Tibial artery (tissue), 4 donors: ENCODE measurements at regions not wholly inside any gene's neighbourhood (a gene's known extent, or its start where the extent isn't known, plus 50 kb on each side); places are given as distances from the start of the nearest gene placed in this dataset.

Experiments used
- DNase-seq, 2 donors: peaks; one replicate each; pipeline ENCODE4 v3.0.0-alpha.2; 2019
- H3K27ac ChIP-seq, 2 donors: fragments of 200-600 bp; sonication (generic) in 1 of 2; 1 replicate in 1 of 2; 2 replicates in 1 of 2; pipeline ENCODE4 v1.5.1; 2018 to 2019; ENCODE audit warnings: mild to moderate bottlenecking in 1 of 2
- H3K27me3 ChIP-seq, 2 donors: fragments of 200-600 bp; sonication (generic) in 1 of 2; one replicate each; pipeline versions ENCODE4 v1.5.1 to v1.6.0; 2016 to 2019
- H3K36me3 ChIP-seq, 3 donors: fragments of 200-600 bp; sonication (generic) in 2 of 3; one replicate each; pipeline ENCODE4 v1.5.1; 2016 to 2019; ENCODE audit warnings: mild to moderate bottlenecking in 2 of 3
- H3K4me1 ChIP-seq, 4 donors: fragments of 200-600 bp; sonication (generic) in 2 of 4; 1 replicate in 3 of 4; 2 replicates in 1 of 4; pipeline ENCODE4 v1.5.1; 2016 to 2019
- H3K4me3 ChIP-seq, 2 donors: fragments of 200-600 bp; sonication (generic) in 1 of 2; 1 replicate in 1 of 2; 2 replicates in 1 of 2; pipeline ENCODE4 v1.5.1; 2018 to 2019; ENCODE audit warnings: mild to moderate bottlenecking in 2 of 2
- H3K9me3 ChIP-seq, 3 donors: fragments of 200-600 bp; sonication (generic) in 1 of 3; one replicate each; pipeline ENCODE4 v1.5.1; 2016 to 2019
- intact Hi-C: fragments of 100-400 bp; cut with DNase I; formaldehyde crosslinking; loops from one replicate; pipeline ENCODE4 v1.15.0; 2023; ENCODE audit warnings: low total_unique reads
- TF ChIP-seq, protein P1 (sequence below), 2 experiments: fragments of 200-600 bp in 1 of 2; fragments of 450-650 bp in 1 of 2; IDR thresholded peaks; one replicate each; pipeline ENCODE4 v1.5.1; 2017 to 2019; ENCODE audit warnings: antibody characterized with exemption in 2 of 2, mild to moderate bottlenecking in 1 of 2, moderate library complexity in 1 of 2

DNA sequence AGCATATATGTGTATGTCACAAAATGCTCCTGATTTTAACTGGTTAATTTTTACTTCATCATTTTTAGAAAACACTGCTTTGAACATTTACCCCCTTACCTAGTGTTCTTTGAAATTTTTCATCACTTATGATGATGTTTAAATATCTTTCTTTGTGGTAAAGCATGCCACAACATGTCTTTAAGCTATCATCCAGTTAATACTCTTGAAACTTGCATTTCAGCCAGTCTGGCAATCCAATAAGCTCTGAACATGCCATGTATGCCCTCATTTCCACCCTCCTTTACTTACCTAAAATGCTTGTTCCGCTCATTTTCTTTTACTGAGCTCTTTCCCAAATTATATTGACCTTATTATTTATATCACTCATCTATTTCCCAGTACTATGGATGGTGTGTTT is 581.2 kb downstream of the RAPGEF2 start:
- TF ChIP-seq, protein P1, sequence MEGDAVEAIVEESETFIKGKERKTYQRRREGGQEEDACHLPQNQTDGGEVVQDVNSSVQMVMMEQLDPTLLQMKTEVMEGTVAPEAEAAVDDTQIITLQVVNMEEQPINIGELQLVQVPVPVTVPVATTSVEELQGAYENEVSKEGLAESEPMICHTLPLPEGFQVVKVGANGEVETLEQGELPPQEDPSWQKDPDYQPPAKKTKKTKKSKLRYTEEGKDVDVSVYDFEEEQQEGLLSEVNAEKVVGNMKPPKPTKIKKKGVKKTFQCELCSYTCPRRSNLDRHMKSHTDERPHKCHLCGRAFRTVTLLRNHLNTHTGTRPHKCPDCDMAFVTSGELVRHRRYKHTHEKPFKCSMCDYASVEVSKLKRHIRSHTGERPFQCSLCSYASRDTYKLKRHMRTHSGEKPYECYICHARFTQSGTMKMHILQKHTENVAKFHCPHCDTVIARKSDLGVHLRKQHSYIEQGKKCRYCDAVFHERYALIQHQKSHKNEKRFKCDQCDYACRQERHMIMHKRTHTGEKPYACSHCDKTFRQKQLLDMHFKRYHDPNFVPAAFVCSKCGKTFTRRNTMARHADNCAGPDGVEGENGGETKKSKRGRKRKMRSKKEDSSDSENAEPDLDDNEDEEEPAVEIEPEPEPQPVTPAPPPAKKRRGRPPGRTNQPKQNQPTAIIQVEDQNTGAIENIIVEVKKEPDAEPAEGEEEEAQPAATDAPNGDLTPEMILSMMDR (IDR thresholded peaks at IDR 0.05) = no peak
- intact Hi-C loops = no loop called here
- Histone ChIP-seq H3K9me3 (no peaks in the 10 kb centered on the region), H3K36me3 (no peaks in the 10 kb centered on the region), H3K4me1 (no peaks in the 10 kb centered on the region), H3K4me3 (no peak overlapping the region), H3K27ac (no peak overlapping the region), H3K27me3 (no peaks in the 10 kb centered on the region)
- DNase-seq = no peak

DNA sequence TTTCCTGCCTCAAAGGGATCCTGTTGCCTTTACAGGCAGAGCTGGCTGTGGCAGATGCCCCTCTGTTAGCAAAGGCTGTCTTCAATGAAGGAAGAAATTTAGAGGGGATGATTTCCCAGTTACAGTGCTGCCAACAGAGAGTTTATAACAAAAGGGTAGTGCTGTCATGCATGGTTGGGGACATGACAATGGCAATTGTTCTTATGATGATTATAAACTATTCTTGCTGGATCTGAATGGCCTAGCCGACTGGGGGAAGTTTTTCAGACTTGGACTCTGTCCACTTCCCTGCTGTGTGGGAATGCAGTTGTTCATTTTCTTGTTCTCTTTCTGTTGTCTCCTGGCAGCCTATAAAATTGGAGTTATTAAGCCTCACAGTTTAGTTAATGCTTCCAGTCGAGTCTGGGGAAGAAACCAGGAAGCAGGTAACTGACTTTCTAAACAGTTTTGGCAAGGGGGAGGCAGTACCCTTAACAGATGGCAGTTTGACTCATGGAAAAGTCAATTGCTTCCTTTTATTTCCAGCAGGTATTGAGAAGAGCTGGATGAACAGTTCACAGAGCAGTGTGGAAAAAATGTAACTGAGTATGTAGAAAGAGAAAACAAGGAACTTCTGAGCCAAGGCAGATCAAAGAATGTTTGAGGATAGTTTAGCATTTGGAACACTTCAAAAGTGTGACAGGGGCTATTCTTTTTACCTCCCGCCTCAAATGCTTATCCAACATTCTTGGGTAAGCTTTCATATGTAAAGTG is 582.6 kb downstream of the RAPGEF2 start:
- Histone ChIP-seq H3K27me3 (no peaks in the 10 kb centered on the region), H3K27ac (no peak overlapping the region), H3K36me3 (no peaks in the 10 kb centered on the region), H3K4me1 (no peaks in the 10 kb centered on the region), H3K9me3 (no peaks in the 10 kb centered on the region), H3K4me3 (no peak overlapping the region)
- TF ChIP-seq, protein P1 (IDR thresholded peaks at IDR 0.05) = no peak
- intact Hi-C loops = no loop called here
- DNase-seq = no peak

DNA sequence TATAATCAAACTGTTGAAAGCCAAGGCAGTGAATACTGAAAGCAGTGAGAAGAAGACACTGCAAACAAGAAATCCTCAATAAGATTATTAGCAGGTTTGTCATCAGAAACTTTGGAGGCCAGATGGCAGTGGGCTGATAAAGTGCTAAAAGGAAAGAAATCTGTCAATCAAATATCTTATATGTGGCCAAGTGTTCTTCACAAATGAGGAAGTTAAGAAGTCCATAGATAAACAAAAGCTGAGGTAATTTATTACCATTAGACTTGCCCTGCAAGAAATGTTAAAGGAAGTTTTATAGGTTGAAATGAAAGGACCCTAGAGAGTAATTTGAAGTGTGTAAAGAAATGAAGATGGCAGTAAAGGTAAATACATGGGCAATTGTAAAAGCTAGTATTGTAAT is 586.6 kb downstream of the RAPGEF2 start:
- peaks cover 0 to 14% (median 6%) of the 10 kb centered on the region in 3 donors for H3K9me3 ChIP-seq
- no peaks in the 10 kb centered on the region for H3K36me3 ChIP-seq
- no peak for DNase-seq
- TF ChIP-seq, protein P1 (IDR thresholded peaks at IDR 0.05) = no peak
- no peak overlapping the region for H3K27ac ChIP-seq
- no peak overlapping the region for H3K4me3 ChIP-seq
- intact Hi-C loops = no loop called here
- no peaks in the 10 kb centered on the region for H3K4me1 ChIP-seq
- H3K27me3 ChIP-seq = no peaks in the 10 kb centered on the region

DNA sequence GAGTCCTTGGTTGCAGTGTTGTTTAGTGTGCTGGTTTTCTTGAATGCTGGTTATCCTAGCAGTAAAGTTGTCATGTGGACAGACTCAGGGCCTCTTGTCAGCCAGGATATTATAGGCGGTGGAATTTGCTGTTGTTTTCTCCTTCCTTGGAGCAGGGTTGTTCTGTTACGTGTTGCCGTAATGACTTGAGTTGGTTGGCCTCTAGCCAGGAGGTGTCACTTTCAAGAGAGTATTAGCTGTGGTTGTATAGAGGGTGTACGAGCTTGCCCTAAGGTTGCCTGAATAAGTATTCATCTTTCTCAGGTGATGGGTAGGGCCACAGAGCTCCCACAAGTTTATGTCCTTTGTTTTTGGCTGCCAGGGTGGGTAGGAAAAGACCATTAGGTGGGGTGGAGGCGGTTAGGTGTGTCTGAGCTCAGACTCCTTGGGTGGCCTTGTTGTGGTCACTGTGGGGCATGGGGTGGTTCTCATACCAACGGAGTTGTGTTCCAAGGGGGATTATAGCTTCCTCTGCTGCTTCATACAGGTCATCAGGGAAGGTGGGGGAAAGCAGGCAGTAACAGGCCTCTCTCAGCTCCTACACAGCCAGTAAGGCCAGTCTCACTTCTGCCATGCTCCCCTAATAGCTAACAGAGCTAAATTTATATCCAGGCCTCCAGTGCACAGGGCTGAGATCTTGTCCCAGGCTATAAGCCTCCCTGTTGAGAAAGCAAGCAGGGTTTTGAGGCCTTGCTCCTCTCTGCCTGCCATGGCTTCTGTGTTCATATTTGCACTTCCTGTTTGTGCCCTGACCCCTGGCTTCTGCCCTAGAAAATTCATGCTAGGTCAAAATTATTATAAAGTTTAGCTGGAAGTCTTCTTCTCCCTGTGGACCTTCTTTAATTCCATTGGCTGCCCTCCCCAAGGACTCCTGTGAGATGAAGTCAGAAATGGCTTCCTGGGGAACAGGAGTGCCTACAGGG is 594.7 kb downstream of the RAPGEF2 start:
- H3K9me3 ChIP-seq = peaks cover 0 to 7% (median 0%) of the 10 kb centered on the region in 3 donors
- intact Hi-C loops = no loop called here
- H3K36me3 ChIP-seq = no peaks in the 10 kb centered on the region
- TF ChIP-seq, protein P1 (IDR thresholded peaks at IDR 0.05) = no peak
- no peak overlapping the region for H3K4me3 ChIP-seq
- H3K27me3 ChIP-seq = no peaks in the 10 kb centered on the region
- no peaks in the 10 kb centered on the region for H3K4me1 ChIP-seq
- H3K27ac ChIP-seq = no peak overlapping the region
- no peak for DNase-seq

DNA sequence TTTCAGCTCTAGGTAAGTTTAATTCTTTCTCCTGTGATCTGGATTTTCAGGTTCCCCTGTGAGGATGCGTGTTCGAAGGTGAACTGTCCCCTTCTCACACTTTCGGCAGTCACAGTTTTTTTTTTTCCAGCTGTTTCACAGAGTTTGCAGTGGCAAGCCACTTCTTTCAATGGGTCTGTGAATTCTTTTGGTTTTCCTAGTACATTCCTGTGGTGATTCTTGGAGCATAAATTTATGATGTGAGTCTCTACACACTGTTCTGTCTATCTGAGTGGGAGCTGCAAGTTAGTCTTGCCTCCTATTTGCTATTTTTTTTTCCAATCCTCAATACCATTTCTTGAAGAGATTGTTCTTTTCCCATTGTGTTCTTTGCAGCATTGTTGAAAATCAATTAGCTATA is 595.5 kb downstream of the RAPGEF2 start:
- Histone ChIP-seq H3K27me3 (no peaks in the 10 kb centered on the region), H3K36me3 (no peaks in the 10 kb centered on the region), H3K4me1 (no peaks in the 10 kb centered on the region), H3K4me3 (no peak overlapping the region), H3K27ac (no peak overlapping the region), H3K9me3 (peaks cover 0 to 6% (median 0%) of the 10 kb centered on the region in 3 donors)
- intact Hi-C loops = no loop called here
- TF ChIP-seq, protein P1 (IDR thresholded peaks at IDR 0.05) = no peak
- DNase-seq = no peak
